ENCODE measurements at regions not wholly inside any gene's neighbourhood (a gene's known extent, or its start where the extent isn't known, plus 50 kb on each side); places are given as distances from the start of the nearest gene placed in this dataset.
A peak's percentile ranks its signal among the peaks of the same experiment; 100 is the strongest.

DNA sequence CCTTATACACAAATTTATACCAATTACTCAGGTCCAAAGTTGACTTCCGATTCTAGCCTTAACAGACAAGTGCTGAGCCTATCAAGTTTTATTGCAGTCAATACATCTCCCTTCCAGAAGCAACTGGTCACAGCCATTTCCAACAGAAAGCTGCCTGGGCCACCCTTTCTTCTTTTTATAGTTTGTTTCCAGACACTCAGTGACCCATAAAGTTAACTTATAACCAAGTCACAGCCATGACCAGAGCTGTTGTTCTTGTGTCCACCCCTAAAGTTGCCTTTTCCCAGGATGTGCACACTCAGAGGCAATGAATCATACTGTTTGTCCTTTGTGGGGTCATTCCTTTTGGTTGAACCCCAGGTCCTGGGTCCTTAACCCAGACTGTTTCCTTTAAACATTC is 89.9 kb downstream of the CD83 start:
- Histone ChIP-seq H3K36me3 (no peaks in the 10 kb centered on the region), H3K4me1 (peaks cover 12 to 25% (median 21%) of the 10 kb centered on the region in 4 donors), H3K27me3 (no peaks in the 10 kb centered on the region), H3K27ac (no peak overlapping the region), H3K9me3 (no peaks in the 10 kb centered on the region), H3K4me3 (no peak overlapping the region)
- no peak for DNase-seq
- no peak for TF ChIP-seq POLR2A (IDR thresholded peaks at IDR 0.05)
- no peak for TF ChIP-seq POLR2AphosphoS5 (IDR thresholded peaks at IDR 0.05)
- TF ChIP-seq EP300 (IDR thresholded peaks at IDR 0.05): no peak
- intact Hi-C loops (cut with DNase I; ENCODE audit: low total_unique reads): no loop called here
- 90 to 96% (median 93%) methylated on average over 1 of the region's 1 CpG for WGBS, 5 donors

DNA sequence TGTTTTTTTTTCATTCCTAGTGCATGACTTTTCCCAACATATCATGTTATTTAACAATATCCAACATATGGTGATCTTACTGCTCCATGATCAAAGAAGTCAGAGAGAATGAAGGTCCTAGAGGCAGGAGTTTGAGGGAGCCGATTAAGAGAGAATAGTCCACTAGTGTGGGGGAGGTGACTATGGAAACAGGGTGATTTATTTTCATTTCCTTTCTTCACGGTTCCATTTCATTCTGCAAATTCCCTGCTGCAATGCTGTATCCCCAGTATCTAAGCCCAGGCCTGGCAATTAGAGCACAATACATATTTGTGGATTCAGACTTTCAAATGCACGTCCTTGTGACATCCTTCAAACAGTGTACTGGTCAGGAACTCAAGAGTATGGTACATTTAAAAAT is 91.4 kb downstream of the CD83 start:
- WGBS, 5 donors: 71 to 87% (median 85%) methylated on average over 3 of the region's 3 CpGs
- H3K4me3 ChIP-seq: no peak overlapping the region
- H3K4me1 ChIP-seq: peaks cover 12 to 25% (median 22%) of the 10 kb centered on the region in 4 donors
- H3K27me3 ChIP-seq: no peaks in the 10 kb centered on the region
- H3K27ac ChIP-seq: no peak overlapping the region
- DNase-seq: no peak
- intact Hi-C loops (cut with DNase I; ENCODE audit: low total_unique reads): no loop called here
- no peaks in the 10 kb centered on the region for H3K9me3 ChIP-seq
- no peaks in the 10 kb centered on the region for H3K36me3 ChIP-seq
- TF ChIP-seq EP300 (IDR thresholded peaks at IDR 0.05): no peak
- TF ChIP-seq, protein P1, sequence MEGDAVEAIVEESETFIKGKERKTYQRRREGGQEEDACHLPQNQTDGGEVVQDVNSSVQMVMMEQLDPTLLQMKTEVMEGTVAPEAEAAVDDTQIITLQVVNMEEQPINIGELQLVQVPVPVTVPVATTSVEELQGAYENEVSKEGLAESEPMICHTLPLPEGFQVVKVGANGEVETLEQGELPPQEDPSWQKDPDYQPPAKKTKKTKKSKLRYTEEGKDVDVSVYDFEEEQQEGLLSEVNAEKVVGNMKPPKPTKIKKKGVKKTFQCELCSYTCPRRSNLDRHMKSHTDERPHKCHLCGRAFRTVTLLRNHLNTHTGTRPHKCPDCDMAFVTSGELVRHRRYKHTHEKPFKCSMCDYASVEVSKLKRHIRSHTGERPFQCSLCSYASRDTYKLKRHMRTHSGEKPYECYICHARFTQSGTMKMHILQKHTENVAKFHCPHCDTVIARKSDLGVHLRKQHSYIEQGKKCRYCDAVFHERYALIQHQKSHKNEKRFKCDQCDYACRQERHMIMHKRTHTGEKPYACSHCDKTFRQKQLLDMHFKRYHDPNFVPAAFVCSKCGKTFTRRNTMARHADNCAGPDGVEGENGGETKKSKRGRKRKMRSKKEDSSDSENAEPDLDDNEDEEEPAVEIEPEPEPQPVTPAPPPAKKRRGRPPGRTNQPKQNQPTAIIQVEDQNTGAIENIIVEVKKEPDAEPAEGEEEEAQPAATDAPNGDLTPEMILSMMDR (IDR thresholded peaks at IDR 0.05): no peak
- TF ChIP-seq POLR2A (IDR thresholded peaks at IDR 0.05): no peak
- no peak for TF ChIP-seq POLR2AphosphoS5 (IDR thresholded peaks at IDR 0.05)

DNA sequence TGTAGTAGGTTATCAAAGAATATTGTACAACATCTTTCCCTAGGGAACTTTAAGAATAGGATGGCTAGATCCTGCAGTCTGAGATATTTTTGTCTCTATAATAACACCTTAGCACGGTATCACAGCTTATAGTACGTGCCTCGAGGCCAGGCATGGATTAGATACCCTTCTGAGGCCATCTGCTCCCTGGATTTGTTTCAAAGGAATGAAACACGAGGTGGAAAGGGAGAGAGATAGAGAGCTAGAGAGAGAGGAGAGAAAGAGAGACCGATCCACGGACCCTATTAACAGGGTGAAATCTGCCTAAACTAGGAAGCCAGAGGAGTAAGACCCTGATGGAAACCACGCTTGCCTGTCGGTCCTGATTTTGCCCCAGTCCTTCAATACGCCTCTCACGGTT is 92.5 kb downstream of the CD83 start:
- H3K4me1 ChIP-seq: peaks cover 12 to 25% (median 22%) of the 10 kb centered on the region in 4 donors
- no peaks in the 10 kb centered on the region for H3K36me3 ChIP-seq
- H3K4me3 ChIP-seq: peak overlapping the region; percentile 59 to 79 (median 71)
- DNase-seq: no peak
- peak overlapping the region in 3 of 5 donors; percentile 78 to 94 (median 85) for H3K27ac ChIP-seq
- intact Hi-C loops (cut with DNase I; ENCODE audit: low total_unique reads): no loop called here
- TF ChIP-seq EP300 (IDR thresholded peaks at IDR 0.05) (no peak), POLR2AphosphoS5 (IDR thresholded peaks at IDR 0.05) (no peak)
- TF ChIP-seq, protein P1 (IDR thresholded peaks at IDR 0.05): no peak
- WGBS, 5 donors: 64 to 87% (median 74%) methylated on average over 10 of the region's 10 CpGs
- H3K9me3 ChIP-seq: no peaks in the 10 kb centered on the region
- H3K27me3 ChIP-seq: no peaks in the 10 kb centered on the region

- Histone ChIP-seq H3K27ac (peak overlapping the region; percentile 81 to 94 (median 85)), H3K4me3 (peak overlapping the region; percentile 59 to 79 (median 71)), H3K9me3 (no peaks in the 10 kb centered on the region), H3K27me3 (no peaks in the 10 kb centered on the region), H3K4me1 (peaks cover 12 to 25% (median 22%) of the 10 kb centered on the region in 4 donors), H3K36me3 (no peaks in the 10 kb centered on the region)
- 1 to 3% (median 1%) methylated on average over 43 to 100 of the region's 100 CpGs for WGBS, 5 donors
- intact Hi-C loops (cut with DNase I; ENCODE audit: low total_unique reads): no loop called here
- DNase-seq: peak; percentile 96 to 98
- TF ChIP-seq POLR2AphosphoS5 (IDR thresholded peaks at IDR 0.05) (peak; percentile 63 to 81 (median 72)), EP300 (IDR thresholded peaks at IDR 0.05) (no peak), POLR2A (IDR thresholded peaks at IDR 0.05) (peak in 2 of 4 donors; percentile 15 to 40)
- TF ChIP-seq, protein P1 (IDR thresholded peaks at IDR 0.05): peak in 3 of 7 experiments; percentile 48 to 96 (median 66)
Observed at GRCh38 chr6:14210663-14211561, 93.3 kb downstream of the CD83 start.
